Activated effector memory CD4-positive, alpha-beta T cell treated with Interleukin-2 at 50 U/mL for 16 hours (primary cell): ENCODE measurements at regions not wholly inside any gene's neighbourhood (a gene's known extent, or its start where the extent isn't known, plus 50 kb on each side); places are given as distances from the start of the nearest gene placed in this dataset.
"Not testable (repeated sequence)": the region's sequence is repeated elsewhere in the genome, so short reads cannot be mapped to it uniquely, and the experiment has no call there.

ENCODE experiments used
- DNase-seq: peaks from one replicate; pipeline ENCODE4 v3.0.0-alpha.2; 2020

DNA sequence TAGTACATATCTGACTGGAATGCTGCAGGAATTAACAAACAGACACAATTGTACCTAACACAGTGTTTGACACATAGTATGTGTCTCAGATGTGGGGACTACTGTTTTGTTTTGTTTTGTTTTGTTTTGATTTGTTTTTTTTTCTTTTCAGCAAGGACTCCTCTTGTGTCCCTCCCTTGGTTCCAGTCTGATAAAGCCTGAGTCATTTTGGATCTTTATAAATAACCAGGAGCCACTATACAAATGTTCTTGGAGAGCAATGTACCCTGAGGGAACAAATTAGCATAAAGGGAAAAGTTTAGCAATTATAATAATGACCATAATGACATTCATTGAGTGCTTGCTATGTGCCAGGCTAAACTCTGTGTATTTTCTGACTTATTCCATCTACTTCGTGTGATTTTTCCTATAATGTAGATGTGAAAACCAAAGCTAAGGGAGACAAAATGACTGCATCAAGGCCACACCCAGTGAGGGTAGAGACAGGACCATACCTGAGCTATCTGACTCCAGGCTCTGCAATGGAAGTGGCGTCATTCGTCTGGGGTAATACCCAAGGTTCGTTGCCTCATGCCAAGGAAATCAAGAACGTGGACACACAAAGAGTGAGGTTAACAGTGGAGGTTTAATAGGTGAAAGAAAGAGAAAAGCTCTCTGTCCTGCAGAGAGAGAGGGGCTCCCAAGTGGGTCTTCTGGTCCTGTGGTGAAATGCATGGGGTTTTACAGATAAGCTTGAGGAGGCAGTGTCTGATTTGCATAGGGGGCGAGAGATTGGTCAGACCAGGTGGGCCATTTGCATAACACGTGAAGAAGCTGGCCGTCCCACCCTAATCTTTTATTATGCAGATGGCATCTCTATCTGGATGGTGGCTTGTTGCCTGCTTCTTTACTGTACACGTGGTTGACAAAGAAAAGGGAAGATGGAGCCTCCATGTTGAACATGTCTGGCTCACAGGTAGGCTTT lies 285.5 kb upstream of the SFSWAP start:
- DNase-seq = no peak

GRCh38 chr12:131428091-131428685 lies 282.7 kb upstream of the SFSWAP start:
- DNase-seq = no peak

DNA sequence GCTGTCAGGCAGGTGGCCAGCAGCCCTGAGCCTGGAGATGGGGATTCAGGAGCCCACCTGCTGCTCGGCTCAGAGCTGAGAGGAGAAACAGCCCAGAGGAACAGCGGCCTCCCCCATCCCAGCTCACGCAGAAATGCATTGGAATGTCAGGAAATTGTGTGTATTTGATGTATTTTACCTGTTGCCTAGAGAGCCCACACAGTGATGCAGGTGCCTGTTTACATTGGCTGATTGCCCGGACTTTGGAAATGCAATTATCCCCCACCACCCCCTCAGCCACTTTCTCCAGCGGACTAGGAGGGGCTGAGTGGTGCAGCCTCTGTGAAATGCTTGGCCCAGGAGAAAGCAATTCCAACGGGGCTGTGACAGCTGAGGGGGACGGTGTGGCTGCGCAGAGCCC lies 281.7 kb upstream of the SFSWAP start:
- not testable (repeated sequence) for DNase-seq

DNA sequence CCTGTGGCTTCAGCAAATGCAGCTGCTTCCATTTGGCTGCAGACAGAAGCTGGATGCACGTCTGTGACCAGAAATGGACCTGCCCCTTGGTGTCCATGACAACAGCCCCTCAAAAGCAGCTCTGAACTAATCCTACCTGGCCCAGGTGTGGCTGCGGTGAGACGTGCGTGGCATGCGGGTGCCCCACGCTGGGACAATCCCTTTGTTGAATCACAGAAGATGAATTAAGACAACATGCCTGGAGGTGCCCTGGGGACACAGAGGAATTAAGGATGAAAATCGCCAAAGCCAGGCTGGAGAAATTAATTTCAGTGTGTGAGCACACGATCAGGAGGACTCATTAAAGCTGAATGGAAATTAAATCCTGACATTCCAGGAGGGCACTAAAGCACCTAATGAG lies 281.2 kb upstream of the SFSWAP start:
- DNase-seq = not testable (repeated sequence)

- no peak for DNase-seq
These were observed 280.6 kb upstream of the SFSWAP start for GRCh38 chr12:131430158-131430742.

DNA sequence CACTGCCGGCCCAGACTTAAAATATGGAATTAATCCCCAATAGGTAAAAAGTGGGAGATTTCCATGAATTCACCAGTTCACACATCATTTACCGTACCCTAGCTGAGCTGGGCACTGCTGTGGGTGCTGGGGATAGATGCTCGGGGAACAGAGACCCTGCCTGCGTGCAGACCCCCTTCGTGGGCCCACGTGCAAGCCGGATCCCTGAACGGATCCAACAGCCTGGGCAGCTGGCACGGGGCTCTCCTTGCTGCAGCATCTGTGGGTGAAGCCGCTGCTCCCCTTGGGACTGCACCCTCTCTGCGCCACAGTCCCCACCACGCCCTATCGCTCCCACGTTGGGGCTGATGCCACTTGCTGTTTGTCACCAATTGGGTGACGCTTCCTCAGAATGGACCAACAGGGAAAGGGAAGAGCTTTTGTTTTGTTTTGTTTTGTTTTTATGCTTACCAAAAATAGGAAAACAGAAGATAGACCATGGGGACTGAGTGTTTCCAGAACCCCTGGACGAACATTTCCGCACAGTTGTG lies 279.7 kb upstream of the SFSWAP start:
- DNase-seq = not testable (repeated sequence)

DNA sequence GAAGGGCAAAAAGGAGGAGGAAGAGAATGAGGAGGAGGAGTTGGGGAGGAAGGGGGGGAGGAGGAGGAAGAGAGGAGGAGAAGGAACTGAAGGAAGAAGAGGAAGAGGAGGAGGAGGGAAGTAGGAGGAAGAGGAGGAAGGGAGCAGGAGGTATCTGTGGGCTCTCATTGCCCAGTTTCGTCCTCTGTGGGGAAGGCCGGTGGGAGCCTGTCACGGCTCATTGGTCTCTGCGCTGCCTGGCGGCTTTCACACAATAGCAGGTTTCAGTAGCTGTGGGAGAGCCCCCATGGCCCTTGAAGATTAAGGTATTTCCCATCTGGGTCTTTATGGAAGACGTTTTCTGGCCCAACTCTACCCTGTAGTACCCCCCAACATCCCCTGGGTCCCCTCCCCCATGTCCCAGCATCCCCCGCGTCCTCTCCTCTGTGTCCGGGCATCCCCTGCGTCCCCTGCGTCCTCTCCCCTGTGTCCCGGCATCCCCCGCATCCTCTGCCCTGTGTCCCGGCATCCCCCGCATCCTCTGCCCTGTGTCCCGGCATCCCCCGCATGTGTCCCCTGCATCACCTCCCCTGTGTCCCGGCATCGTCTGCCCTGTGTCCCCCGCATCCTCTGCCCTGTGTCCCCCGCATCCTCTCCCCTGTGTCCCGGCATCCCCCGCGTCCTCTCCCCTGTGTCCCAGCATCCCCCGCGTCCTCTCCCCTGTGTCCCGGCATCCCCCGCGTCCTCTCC lies 278.2 kb upstream of the SFSWAP start:
- DNase-seq = no peak

DNA sequence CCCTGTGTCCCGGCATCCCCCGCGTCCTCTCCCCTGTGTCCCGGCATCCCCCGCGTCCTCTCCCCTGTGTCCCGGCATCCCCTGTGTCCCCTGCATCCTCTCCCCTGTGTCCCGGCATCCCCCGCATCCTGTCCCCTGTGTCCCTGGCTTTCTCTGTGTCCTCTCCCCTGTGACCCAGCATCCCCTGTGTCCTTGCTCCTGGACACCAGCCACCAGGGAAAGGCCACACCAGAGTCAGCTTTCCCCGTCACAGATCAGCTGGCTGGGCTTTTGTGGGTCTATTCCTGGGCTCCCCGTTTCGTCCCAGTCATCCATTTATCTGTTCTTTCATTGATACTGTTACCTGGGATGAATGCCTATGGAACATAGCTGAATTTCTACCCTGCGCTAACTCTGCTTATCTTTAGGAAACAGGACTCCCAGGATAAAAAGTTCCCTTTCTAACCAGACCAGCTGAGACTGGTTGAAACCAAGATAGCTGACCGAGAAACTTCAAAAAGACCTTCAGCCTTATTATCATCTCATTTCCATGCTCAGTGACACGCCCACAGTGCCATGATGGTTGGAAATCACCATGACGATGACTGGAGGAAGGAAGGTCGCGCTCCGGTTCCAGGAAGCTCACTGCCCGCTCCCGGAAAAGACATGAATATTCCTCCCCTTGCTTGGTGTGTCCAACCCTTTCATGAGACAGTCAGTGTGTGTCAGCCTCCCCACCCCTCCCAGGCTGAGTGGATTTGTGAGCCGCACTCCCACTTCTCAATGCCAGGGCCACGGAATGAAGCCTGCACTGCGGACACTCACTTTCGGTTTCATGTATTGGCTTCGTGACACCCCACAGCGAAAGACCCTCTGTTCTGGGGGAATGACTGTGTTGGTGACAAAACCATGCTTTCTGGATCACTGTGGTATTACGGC lies 276.4 kb upstream of the SFSWAP start:
- DNase-seq = no peak

DNA sequence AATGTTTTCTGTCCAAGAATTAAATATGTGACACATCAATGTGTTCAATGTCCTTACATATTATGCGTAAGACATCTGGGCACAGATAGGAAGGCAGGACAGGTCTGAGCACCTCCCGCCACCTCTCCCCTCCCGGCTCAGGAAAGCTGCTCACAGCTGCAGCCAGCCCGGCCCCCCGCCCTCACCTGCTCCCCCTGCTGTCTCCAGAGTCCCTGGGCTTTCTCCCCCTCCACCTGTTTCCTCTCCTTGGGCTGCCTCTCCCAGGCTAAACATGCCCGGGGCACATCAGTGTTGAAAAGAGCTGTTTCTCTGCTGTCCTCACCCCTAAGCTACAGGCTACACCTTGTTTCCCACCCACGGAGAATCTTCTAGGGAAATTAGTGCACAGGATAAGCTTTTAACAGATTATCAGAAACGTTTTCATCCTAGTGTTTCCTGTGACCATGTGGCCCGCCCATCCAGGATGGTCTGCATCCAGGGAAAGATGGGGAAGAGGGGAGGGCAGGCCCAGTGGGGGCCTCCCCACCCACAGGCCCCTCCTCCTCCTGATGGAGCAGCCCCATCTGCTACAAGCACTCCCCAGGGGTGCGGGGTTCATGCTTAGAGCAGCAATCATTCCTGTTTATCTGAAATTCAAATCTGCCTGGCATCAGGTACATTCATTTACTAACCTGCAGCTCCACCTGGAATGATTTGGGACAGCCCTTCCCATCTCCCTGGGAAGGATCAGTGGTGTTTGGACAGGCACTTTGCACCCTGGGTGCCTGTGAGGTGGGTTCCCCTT lies 273.8 kb upstream of the SFSWAP start:
- DNase-seq = no peak

GRCh38 chr12:131437706-131438492 lies 273.0 kb upstream of the SFSWAP start:
- DNase-seq = no peak

GRCh38 chr12:131438493-131438835 lies 272.4 kb upstream of the SFSWAP start:
- DNase-seq = not testable (repeated sequence)

- no peak for DNase-seq
These were observed 272.0 kb upstream of the SFSWAP start for GRCh38 chr12:131438881-131439280.

GRCh38 chr12:131439752-131440151 lies 271.1 kb upstream of the SFSWAP start:
- not testable (repeated sequence) for DNase-seq

DNA sequence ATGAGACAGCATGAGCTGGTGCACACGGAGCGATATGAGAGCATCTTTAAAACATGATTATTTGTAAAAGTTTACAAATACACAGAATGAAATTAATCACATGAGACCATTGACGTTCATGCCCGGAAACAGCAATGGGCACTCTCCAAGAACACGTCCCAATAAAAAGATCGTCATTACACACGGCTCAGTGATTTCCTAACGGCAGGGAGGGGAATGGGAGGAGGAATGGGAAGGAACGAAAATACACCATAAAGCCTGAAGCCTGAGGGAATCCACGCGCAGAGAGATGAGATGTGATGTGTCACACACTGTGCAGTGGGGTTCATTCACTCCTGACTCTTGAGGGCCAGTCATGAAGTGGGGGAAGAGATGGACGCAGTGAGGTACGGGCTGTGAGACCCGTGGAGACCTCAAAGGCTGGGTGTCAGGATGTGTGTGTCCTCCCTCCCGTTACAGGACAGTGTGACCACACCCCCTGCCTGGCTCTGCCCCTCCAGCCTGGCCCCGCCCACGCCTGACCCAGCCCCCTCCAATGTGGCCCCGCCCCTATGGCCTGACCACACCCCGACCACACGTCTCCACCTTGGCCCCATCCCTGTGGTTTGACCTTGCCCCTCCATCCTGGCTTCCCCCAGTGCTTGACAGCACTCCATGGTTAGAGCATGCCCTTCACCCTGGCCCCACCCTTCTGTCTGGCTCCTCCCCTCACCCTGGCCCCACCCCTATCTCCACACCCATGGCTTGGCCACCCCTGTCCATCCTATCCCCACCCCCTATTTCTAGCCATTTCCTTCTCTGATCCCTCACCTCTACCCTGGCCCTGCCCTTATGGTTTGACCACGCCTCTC lies 270.5 kb upstream of the SFSWAP start:
- not testable (repeated sequence) for DNase-seq

GRCh38 chr12:131441060-131441396 lies 269.9 kb upstream of the SFSWAP start:
- no peak for DNase-seq

DNA sequence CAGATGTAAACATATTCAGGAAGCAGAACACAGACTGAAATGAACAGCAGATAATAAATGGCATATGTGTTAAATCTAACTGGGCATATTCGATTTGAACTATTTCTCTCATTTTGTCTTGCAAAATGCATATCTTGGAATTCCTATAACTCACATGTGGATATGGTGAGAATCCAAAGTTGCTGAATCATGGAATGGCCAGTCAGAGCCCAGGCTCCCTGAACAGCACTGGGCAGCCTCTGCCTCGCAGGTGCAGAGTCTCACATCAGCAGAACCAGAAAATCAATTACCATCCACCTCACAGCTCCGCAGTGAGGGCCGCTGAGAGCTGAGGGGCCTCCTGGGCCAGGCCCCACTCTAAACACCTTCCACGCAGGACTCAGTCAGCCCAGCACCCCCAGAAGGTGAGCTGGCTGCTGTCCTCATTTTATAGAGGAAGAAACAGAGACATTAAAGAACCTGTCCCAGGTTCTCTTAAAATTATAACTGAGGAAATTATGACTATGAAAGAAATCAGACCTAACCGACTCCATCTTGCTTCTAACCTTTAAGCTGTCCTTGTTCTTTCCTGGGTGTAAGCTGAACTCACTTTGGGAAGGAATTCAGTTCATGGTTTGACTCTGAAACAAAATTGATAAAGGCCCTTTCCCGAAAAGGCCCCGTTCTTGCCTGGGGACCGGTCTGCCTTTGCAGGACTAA lies 269.1 kb upstream of the SFSWAP start:
- DNase-seq = no peak

DNA sequence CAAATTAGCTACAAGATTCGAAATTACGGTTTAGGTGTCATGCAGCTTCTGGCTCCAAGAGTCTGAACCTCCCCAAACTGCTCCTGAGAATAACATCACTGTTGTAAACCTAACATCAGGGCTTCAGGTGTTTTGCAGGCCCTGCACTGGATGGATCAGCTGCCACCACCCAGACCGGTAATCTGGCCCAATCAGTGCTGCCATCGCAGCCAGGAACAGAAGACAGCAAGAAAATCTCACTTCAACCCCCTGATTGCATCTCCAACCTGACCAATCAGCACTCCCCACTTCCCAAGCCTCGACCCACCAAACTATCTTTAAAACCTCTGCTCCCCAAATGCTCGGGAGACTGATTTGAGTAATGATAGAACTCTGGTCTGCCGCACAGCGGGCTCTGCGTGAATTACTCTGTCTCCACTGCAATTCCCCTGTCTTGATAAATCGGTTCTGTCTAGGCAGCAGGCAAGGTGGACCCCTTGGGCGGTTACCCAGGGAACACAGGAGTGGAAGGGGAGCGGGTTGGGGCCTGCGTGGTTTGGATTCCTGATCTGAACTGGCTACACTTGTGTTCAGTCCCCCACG lies 268.5 kb upstream of the SFSWAP start:
- DNase-seq = no peak
